Liver (tissue), 7 donors: ENCODE measurements at regions not wholly inside any gene's neighbourhood (a gene's known extent, or its start where the extent isn't known, plus 50 kb on each side); places are given as distances from the start of the nearest gene placed in this dataset.

Experiments
- DNase-seq: peaks from one replicate; pipeline ENCODE4 v3.0.0-alpha.2; 2017; ENCODE audit warnings: low spot score
- H3K27ac ChIP-seq, 2 donors: one replicate each; pipeline ENCODE4 v1.7.0; 2013; ENCODE audit warnings: inconsistent platforms in 2 of 2, low read length in 2 of 2, control low read depth in 1 of 2, low read depth in 1 of 2, mild to moderate bottlenecking in 1 of 2
- H3K27me3 ChIP-seq, 4 donors: one replicate each; pipeline versions ENCODE4 v1.6.1 to v1.7.0; 2013; ENCODE audit warnings: low read length in 3 of 4, inconsistent platforms in 1 of 4, mild to moderate bottlenecking in 1 of 4, moderate library complexity in 1 of 4; ENCODE audit not compliant: control insufficient read depth in 4 of 4, insufficient read depth in 4 of 4
- H3K36me3 ChIP-seq, 4 donors: one replicate each; pipeline versions ENCODE4 v1.6.1 to v1.7.0; 2013; ENCODE audit warnings: low read length in 3 of 4, mild to moderate bottlenecking in 3 of 4, low read depth in 1 of 4, moderate library complexity in 1 of 4; ENCODE audit not compliant: control insufficient read depth in 4 of 4, insufficient read depth in 3 of 4
- H3K4me1 ChIP-seq, 4 donors: one replicate each; pipeline versions ENCODE4 v1.6.1 to v1.7.0; 2013; ENCODE audit warnings: low read length in 3 of 4, mild to moderate bottlenecking in 3 of 4, moderate library complexity in 1 of 4; ENCODE audit not compliant: control insufficient read depth in 4 of 4, insufficient read depth in 4 of 4
- H3K4me3 ChIP-seq, 3 donors: one replicate each; pipeline versions ENCODE4 v1.6.1 to v1.7.0; 2013; ENCODE audit warnings: low read length in 3 of 3, control low read depth in 1 of 3, low read depth in 1 of 3, mild to moderate bottlenecking in 1 of 3
- H3K9ac ChIP-seq, 2 donors: one replicate each; pipeline ENCODE4 v1.7.0; 2013; ENCODE audit warnings: low read length in 2 of 2, mild to moderate bottlenecking in 2 of 2, moderate library complexity in 2 of 2, control low read depth in 1 of 2, low read depth in 1 of 2
- H3K9me3 ChIP-seq, 4 donors: one replicate each; pipeline versions ENCODE4 v1.6.1 to v1.7.0; 2013; ENCODE audit warnings: low read length in 3 of 4; ENCODE audit not compliant: control insufficient read depth in 4 of 4
- ATF3 ChIP-seq: IDR thresholded peaks from 2 replicates; pipeline ENCODE4 v1.6.1; 2016; ENCODE audit warnings: antibody characterized with exemption
- EGR1 ChIP-seq, 2 donors: IDR thresholded peaks; 2 replicates each; pipeline ENCODE4 v1.6.1; 2016 to 2018; ENCODE audit warnings: antibody characterized with exemption in 2 of 2, low read depth in 2 of 2
- FOXA1 ChIP-seq: IDR thresholded peaks from 2 replicates; pipeline ENCODE4 v1.6.1; 2016; ENCODE audit warnings: antibody characterized with exemption
- FOXA2 ChIP-seq: IDR thresholded peaks from 2 replicates; pipeline ENCODE4 v1.6.1; 2016; ENCODE audit warnings: antibody characterized with exemption
- GABPA ChIP-seq, 2 donors: IDR thresholded peaks in 1 of 2; conservative IDR thresholded peaks in 1 of 2; 2 replicates each; pipeline ENCODE4 v1.6.1; 2016; ENCODE audit warnings: antibody characterized with exemption in 2 of 2, mild to moderate bottlenecking in 1 of 2, moderate library complexity in 1 of 2
- HNF4A ChIP-seq, 2 donors: conservative IDR thresholded peaks; 2 replicates each; pipeline ENCODE4 v1.6.1; 2016; ENCODE audit warnings: antibody characterized with exemption in 2 of 2, mild to moderate bottlenecking in 2 of 2
- HNF4G ChIP-seq: IDR thresholded peaks from 2 replicates; pipeline ENCODE4 v1.6.1; 2016; ENCODE audit warnings: antibody characterized with exemption
- JUND ChIP-seq, 2 donors: IDR thresholded peaks; 2 replicates each; pipeline ENCODE4 v1.6.1; 2016; ENCODE audit warnings: antibody characterized with exemption in 2 of 2
- MAX ChIP-seq: IDR thresholded peaks from 2 replicates; pipeline ENCODE4 v1.6.1; 2016; ENCODE audit warnings: antibody characterized with exemption
- NR2F2 ChIP-seq: IDR thresholded peaks from 2 replicates; pipeline ENCODE4 v1.6.1; 2016; ENCODE audit warnings: antibody characterized with exemption
- REST ChIP-seq: IDR thresholded peaks from 2 replicates; pipeline ENCODE4 v1.6.1; 2016; ENCODE audit warnings: antibody characterized with exemption, mild to moderate bottlenecking
- RXRA ChIP-seq, 2 donors: IDR thresholded peaks; 2 replicates each; pipeline ENCODE4 v1.6.1; 2017 to 2018; ENCODE audit warnings: antibody characterized with exemption in 2 of 2, mild to moderate bottlenecking in 1 of 2
- SP1 ChIP-seq: IDR thresholded peaks from 2 replicates; pipeline ENCODE4 v1.6.1; 2018; ENCODE audit warnings: antibody characterized with exemption, mild to moderate bottlenecking
- TAF1 ChIP-seq: conservative IDR thresholded peaks from 2 replicates; pipeline ENCODE4 v1.6.1; 2016; ENCODE audit warnings: antibody characterized with exemption, mild to moderate bottlenecking
- YY1 ChIP-seq: IDR thresholded peaks from 2 replicates; pipeline ENCODE4 v1.6.1; 2016; ENCODE audit warnings: antibody characterized with exemption, mild to moderate bottlenecking
- ZBTB33 ChIP-seq: IDR thresholded peaks from 2 replicates; pipeline ENCODE4 v1.6.1; 2016; ENCODE audit warnings: antibody characterized with exemption
- WGBS: extraction: QIAGEN DNeasy Blood & Tissue Kit; methylation state at CpG from one replicate; pipeline ENCODE4 v1.1.7; 2013; 5-methylcytosine and 5-hydroxymethylcytosine counted together
- donor health status: healthy.
- donor health status: healthy.
- donor health status: healthy.
- donor health status: healthy.

- no peak for TF ChIP-seq REST
- TF ChIP-seq FOXA2 = no peak
- no peak for TF ChIP-seq ZBTB33
- TF ChIP-seq NR2F2 = no peak
- no peak for TF ChIP-seq EGR1 (IDR thresholded peaks at IDR 0.05; ENCODE audit: low read depth in 2 of 2)
- TF ChIP-seq MAX = no peak
- TF ChIP-seq GABPA (IDR thresholded peaks at IDR 0.05 in 1 of 2, conservative IDR thresholded peaks at IDR 0.05 in 1 of 2) = no peak
- TF ChIP-seq ATF3 = no peak
- TF ChIP-seq HNF4G = no peak
- TF ChIP-seq RXRA (IDR thresholded peaks at IDR 0.05) = no peak
- no peak for TF ChIP-seq JUND (IDR thresholded peaks at IDR 0.05)
- no peak for TF ChIP-seq TAF1
- TF ChIP-seq SP1 = no peak
- TF ChIP-seq YY1 = no peak
- 75% methylated on average over 4 of the region's 4 CpGs for WGBS
- H3K4me1 ChIP-seq = no peaks in the 10 kb centered on the region
- H3K9me3 ChIP-seq = no peaks in the 10 kb centered on the region
- H3K27me3 ChIP-seq = no peaks in the 10 kb centered on the region
- H3K36me3 ChIP-seq = no peaks in the 10 kb centered on the region
- no peak for DNase-seq
- H3K27ac ChIP-seq = no peak overlapping the region
- no peak overlapping the region for H3K9ac ChIP-seq
- no peak overlapping the region for H3K4me3 ChIP-seq
These were observed 195.1 kb upstream of the CTNND2 start for GRCh38 chr5:12099296-12099695.

GRCh38 chr5:12095808-12096281 lies 191.6 kb upstream of the CTNND2 start:
- no peak for TF ChIP-seq TAF1
- no peak for TF ChIP-seq ZBTB33
- TF ChIP-seq HNF4G = no peak
- no peak for TF ChIP-seq FOXA2
- TF ChIP-seq FOXA1 = no peak
- TF ChIP-seq RXRA (IDR thresholded peaks at IDR 0.05) = no peak
- no peak for TF ChIP-seq SP1
- TF ChIP-seq YY1 = no peak
- TF ChIP-seq MAX = no peak
- TF ChIP-seq HNF4A (conservative IDR thresholded peaks at IDR 0.05) = no peak
- no peak overlapping the region for H3K27ac ChIP-seq
- H3K4me1 ChIP-seq = no peaks in the 10 kb centered on the region
- no peak overlapping the region for H3K9ac ChIP-seq
- H3K27me3 ChIP-seq = no peaks in the 10 kb centered on the region
- WGBS = 63% methylated on average over 1 of the region's 1 CpG
- no peak overlapping the region for H3K4me3 ChIP-seq
- DNase-seq = no peak
- H3K36me3 ChIP-seq = no peaks in the 10 kb centered on the region
- no peaks in the 10 kb centered on the region for H3K9me3 ChIP-seq
